ENCODE measurements at regions not wholly inside any gene's neighbourhood (a gene's known extent, or its start where the extent isn't known, plus 50 kb on each side); places are given as distances from the start of the nearest gene placed in this dataset.

GRCh38 chr11:11755871-11756270 lies 85.9 kb upstream of the USP47 start:
- Histone ChIP-seq H3K27me3 (ENCODE audit: insufficient read depth in 3 of 3, low read length in 2 of 3) (no peaks in the 10 kb centered on the region), H3K27ac (no peak overlapping the region), H3K9me3 (no peaks in the 10 kb centered on the region), H3K4me1 (no peaks in the 10 kb centered on the region), H3K36me3 (ENCODE audit: insufficient read depth in 1 of 2, low read depth in 1 of 2) (no peaks in the 10 kb centered on the region), H3K4me3 (no peak overlapping the region)
- TF ChIP-seq, protein P1, sequence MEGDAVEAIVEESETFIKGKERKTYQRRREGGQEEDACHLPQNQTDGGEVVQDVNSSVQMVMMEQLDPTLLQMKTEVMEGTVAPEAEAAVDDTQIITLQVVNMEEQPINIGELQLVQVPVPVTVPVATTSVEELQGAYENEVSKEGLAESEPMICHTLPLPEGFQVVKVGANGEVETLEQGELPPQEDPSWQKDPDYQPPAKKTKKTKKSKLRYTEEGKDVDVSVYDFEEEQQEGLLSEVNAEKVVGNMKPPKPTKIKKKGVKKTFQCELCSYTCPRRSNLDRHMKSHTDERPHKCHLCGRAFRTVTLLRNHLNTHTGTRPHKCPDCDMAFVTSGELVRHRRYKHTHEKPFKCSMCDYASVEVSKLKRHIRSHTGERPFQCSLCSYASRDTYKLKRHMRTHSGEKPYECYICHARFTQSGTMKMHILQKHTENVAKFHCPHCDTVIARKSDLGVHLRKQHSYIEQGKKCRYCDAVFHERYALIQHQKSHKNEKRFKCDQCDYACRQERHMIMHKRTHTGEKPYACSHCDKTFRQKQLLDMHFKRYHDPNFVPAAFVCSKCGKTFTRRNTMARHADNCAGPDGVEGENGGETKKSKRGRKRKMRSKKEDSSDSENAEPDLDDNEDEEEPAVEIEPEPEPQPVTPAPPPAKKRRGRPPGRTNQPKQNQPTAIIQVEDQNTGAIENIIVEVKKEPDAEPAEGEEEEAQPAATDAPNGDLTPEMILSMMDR (IDR thresholded peaks at IDR 0.05), result no peak
- WGBS, 3 donors, result 83 to 86% (median 83%) methylated on average over 5 of the region's 5 CpGs
- ATAC-seq (no peak), DNase-seq (no peak)
- intact Hi-C loops (cut with DNase I), result no loop called here

GRCh38 chr11:11752679-11753078 lies 89.1 kb upstream of the USP47 start:
- DNase-seq (no peak), ATAC-seq (no peak)
- intact Hi-C loops (cut with DNase I), result no loop called here
- Histone ChIP-seq H3K4me3 (no peak overlapping the region), H3K4me1 (no peaks in the 10 kb centered on the region), H3K9me3 (no peaks in the 10 kb centered on the region), H3K27ac (no peak overlapping the region), H3K36me3 (ENCODE audit: insufficient read depth in 1 of 2, low read depth in 1 of 2) (no peaks in the 10 kb centered on the region), H3K27me3 (ENCODE audit: insufficient read depth in 3 of 3, low read length in 2 of 3) (no peaks in the 10 kb centered on the region)
- TF ChIP-seq, protein P1 (IDR thresholded peaks at IDR 0.05), result no peak
- WGBS, 3 donors, result 91 to 95% (median 95%) methylated on average over 3 of the region's 3 CpGs

DNA sequence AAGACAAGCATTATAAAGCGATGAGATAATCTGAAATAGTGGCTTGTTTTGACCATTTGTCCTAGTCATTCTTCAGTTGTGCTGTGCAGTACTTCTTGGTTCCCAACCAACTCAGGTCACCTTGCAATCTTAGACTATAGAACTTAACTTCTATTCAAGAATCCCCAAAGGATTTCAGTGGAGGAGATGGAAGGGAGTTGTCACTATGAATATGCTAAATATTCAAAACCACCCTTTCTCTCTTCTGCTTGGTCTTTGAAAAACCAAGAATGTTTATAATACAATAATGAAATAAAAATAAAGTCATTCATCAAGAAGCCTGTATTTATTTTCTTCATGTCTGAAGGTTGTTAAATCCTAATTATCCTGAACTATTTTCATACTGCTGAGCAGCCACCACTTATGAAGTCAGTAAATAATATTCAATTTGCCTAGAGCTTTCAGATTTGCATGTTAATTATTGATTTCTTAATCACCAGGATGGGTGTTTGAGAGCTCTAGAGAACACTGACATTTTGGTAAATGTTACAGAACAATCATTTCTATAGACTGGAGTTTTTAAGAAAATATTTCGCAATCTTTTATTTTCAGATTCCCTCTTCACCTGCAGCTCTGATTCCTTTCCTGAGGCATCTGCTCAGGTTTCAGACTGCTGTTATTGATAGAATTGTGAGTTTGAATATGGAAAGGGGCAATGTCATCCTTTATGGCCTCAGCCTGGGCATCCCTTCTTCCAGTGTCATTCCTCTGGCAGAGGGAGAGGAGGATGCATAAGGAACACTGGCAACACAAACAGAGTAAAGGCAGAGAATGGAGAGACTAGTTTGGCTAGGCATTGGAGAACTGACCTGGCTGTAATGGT lies 91.5 kb upstream of the USP47 start:
- no peak for ATAC-seq
- Histone ChIP-seq H3K27me3 (ENCODE audit: insufficient read depth in 3 of 3, low read length in 2 of 3) (no peaks in the 10 kb centered on the region), H3K9me3 (no peaks in the 10 kb centered on the region), H3K27ac (no peak overlapping the region), H3K36me3 (ENCODE audit: insufficient read depth in 1 of 2, low read depth in 1 of 2) (no peaks in the 10 kb centered on the region), H3K4me1 (no peaks in the 10 kb centered on the region), H3K4me3 (no peak overlapping the region)
- intact Hi-C loops (cut with DNase I), result no loop called here
- no peak for DNase-seq
- TF ChIP-seq, protein P1 (IDR thresholded peaks at IDR 0.05), result no peak
- WGBS, 3 donors, result 97 to 100% (median 100%) methylated on average over 2 of the region's 2 CpGs

GRCh38 chr11:11748706-11749365 lies 92.9 kb upstream of the USP47 start:
- intact Hi-C loops (cut with DNase I), result no loop called here
- ATAC-seq, result no peak

More at GRCh38 chr11:11748706-11749365, 92.9 kb upstream of the USP47 start:
- TF ChIP-seq, protein P1 (IDR thresholded peaks at IDR 0.05), result no peak
- H3K4me1 ChIP-seq, result no peaks in the 10 kb centered on the region
- H3K4me3 ChIP-seq, result no peak overlapping the region
- H3K36me3 ChIP-seq (ENCODE audit: insufficient read depth in 1 of 2, low read depth in 1 of 2), result no peaks in the 10 kb centered on the region
- H3K27me3 ChIP-seq (ENCODE audit: insufficient read depth in 3 of 3, low read length in 2 of 3), result no peaks in the 10 kb centered on the region
- H3K9me3 ChIP-seq, result no peaks in the 10 kb centered on the region
- DNase-seq, result no peak
- H3K27ac ChIP-seq, result no peak overlapping the region
- 59 to 85% (median 64%) methylated on average over 4 of the region's 4 CpGs for WGBS, 3 donors
